Stomach (tissue), 4 donors: ENCODE measurements at regions not wholly inside any gene's neighbourhood (a gene's known extent, or its start where the extent isn't known, plus 50 kb on each side); places are given as distances from the start of the nearest gene placed in this dataset.
"Not testable (repeated sequence)": the region's sequence is repeated elsewhere in the genome, so short reads cannot be mapped to it uniquely, and the experiment has no call there.

Source experiments
- EP300 ChIP-seq: sonication (generic); formaldehyde crosslinking; IDR thresholded peaks from one replicate; pipeline ENCODE4 v1.6.1; 2017; ENCODE audit warnings: antibody characterized with exemption
- TF ChIP-seq, protein P1 (sequence below), 7 experiments: fragments of 450-650 bp in 4 of 7; fragments of 200-600 bp in 3 of 7; sonication (generic) in 3 of 7; IDR thresholded peaks; one replicate each; pipeline ENCODE4 v1.5.1; 2016 to 2019; ENCODE audit warnings: antibody characterized with exemption in 7 of 7, control low read depth in 2 of 7, mild to moderate bottlenecking in 1 of 7

DNA sequence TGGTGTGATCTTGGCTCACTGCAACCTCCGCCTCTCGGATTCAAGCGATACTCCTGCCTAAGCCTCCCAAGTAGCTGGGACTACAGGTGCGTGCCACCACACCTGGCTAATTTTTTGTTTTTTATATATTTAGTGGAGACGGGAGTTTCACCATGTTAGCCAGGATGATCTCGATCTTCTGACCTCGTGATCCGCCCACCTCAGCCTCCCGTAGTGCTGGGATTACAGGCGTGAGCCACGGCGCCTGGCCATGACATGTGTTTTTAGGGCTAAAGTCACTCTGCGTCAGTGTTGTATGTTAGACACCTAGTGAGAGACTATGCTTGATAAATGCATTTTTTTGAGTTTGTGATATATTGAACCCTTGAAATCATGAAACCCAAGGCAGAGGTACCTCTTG, 674.6 kb upstream of the CTNND2 start:
- TF ChIP-seq EP300, result not testable (repeated sequence)
- TF ChIP-seq, protein P1, sequence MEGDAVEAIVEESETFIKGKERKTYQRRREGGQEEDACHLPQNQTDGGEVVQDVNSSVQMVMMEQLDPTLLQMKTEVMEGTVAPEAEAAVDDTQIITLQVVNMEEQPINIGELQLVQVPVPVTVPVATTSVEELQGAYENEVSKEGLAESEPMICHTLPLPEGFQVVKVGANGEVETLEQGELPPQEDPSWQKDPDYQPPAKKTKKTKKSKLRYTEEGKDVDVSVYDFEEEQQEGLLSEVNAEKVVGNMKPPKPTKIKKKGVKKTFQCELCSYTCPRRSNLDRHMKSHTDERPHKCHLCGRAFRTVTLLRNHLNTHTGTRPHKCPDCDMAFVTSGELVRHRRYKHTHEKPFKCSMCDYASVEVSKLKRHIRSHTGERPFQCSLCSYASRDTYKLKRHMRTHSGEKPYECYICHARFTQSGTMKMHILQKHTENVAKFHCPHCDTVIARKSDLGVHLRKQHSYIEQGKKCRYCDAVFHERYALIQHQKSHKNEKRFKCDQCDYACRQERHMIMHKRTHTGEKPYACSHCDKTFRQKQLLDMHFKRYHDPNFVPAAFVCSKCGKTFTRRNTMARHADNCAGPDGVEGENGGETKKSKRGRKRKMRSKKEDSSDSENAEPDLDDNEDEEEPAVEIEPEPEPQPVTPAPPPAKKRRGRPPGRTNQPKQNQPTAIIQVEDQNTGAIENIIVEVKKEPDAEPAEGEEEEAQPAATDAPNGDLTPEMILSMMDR (IDR thresholded peaks at IDR 0.05), result not testable (repeated sequence)
